Keratinocyte (primary cell): ENCODE measurements at regions not wholly inside any gene's neighbourhood (a gene's known extent, or its start where the extent isn't known, plus 50 kb on each side); places are given as distances from the start of the nearest gene placed in this dataset.

Experiments
- EZH2 ChIP-seq: IDR thresholded peaks from one replicate; pipeline ENCODE4 v1.6.1; 2012; ENCODE audit warnings: inconsistent platforms, mild to moderate bottlenecking, low read length, moderate library complexity
- TF ChIP-seq, protein P1 (sequence below), 3 experiments: IDR thresholded peaks in 1 of 3; conservative IDR thresholded peaks in 1 of 3; optimal IDR thresholded peaks in 1 of 3; 2 replicates in 2 of 3; 3 replicates in 1 of 3; pipeline versions ENCODE3 to v1.5.1; 2011; ENCODE audit warnings: low read length in 3 of 3, mild to moderate bottlenecking in 3 of 3, moderate library complexity in 2 of 3, control low read depth in 1 of 3, inconsistent platforms in 1 of 3; ENCODE audit not compliant: insufficient read depth in 2 of 3; ENCODE audit errors: extremely low read depth in 1 of 3

DNA sequence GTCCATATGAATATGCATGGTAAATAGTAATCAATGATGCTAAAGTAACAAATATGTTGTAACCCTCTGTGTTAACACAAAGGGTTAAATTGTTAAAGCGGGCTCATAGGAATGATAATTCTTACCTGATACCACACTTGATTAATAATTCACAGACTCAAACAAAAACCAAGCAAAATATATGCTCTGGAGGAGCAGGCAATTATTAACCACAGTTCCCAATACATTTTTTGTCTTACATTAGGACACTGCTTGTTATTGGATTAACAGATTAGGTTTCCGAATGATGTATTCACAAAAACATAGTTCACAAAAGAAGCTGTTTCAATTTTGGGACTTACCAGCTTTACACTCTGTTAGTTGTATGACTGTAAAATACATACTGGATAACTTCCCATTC lies 300.9 kb upstream of the LRRTM4 start:
- no peak for TF ChIP-seq EZH2
- TF ChIP-seq, protein P1, sequence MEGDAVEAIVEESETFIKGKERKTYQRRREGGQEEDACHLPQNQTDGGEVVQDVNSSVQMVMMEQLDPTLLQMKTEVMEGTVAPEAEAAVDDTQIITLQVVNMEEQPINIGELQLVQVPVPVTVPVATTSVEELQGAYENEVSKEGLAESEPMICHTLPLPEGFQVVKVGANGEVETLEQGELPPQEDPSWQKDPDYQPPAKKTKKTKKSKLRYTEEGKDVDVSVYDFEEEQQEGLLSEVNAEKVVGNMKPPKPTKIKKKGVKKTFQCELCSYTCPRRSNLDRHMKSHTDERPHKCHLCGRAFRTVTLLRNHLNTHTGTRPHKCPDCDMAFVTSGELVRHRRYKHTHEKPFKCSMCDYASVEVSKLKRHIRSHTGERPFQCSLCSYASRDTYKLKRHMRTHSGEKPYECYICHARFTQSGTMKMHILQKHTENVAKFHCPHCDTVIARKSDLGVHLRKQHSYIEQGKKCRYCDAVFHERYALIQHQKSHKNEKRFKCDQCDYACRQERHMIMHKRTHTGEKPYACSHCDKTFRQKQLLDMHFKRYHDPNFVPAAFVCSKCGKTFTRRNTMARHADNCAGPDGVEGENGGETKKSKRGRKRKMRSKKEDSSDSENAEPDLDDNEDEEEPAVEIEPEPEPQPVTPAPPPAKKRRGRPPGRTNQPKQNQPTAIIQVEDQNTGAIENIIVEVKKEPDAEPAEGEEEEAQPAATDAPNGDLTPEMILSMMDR (optimal IDR thresholded peaks at IDR 0.05 in 1 of 3, IDR thresholded peaks at IDR 0.05 in 1 of 3, conservative IDR thresholded peaks at IDR 0.05 in 1 of 3; ENCODE audit: extremely low read depth in 1 of 3, insufficient read depth in 2 of 3, low read length in 3 of 3), result no peak
